HCT116 (cell line): ENCODE measurements at regions not wholly inside any gene's neighbourhood (a gene's known extent, or its start where the extent isn't known, plus 50 kb on each side); places are given as distances from the start of the nearest gene placed in this dataset.

Source experiments
- ATAC-seq: fragments of 200-7000 bp; cut with Tn5 transposase; 2 replicates; pipeline ENCODE4 v1.9.1; 2020; ENCODE audit warnings: mild to moderate bottlenecking, moderate library complexity
- BruUV-seq: library from RNA; stranded (reverse); fragments of 400-500 nt; replicated peaks from 2 replicates; lab custom pipeline; 2021; lab: Mats Ljungman, UMichigan
- CTCF ChIA-PET: fragments of 300-600 bp; sonication (Branson Sonifier 250); formaldehyde crosslinking; loops from one replicate; lab custom pipeline; 2021; ENCODE audit warnings: antibody characterized with exemption; lab: Charles Lee
- POLR2A ChIA-PET: fragments of 300-600, 350-600 bp; sonication (Branson Sonifier 250); formaldehyde crosslinking; loops from one replicate; lab custom pipeline; 2021; ENCODE audit warnings: antibody characterized with exemption; lab: Charles Lee
- RAD21 ChIA-PET, 2 experiments: fragments of 300-600 bp; sonication (Branson Sonifier 250); formaldehyde crosslinking; loops; one replicate each; lab custom pipeline; 2023; ENCODE audit warnings: low total read pairs in 2 of 2; ENCODE audit not compliant: uncharacterized antibody in 2 of 2, unreplicated experiment in 2 of 2, low non-redundant PET in 1 of 2; lab: Charles Lee
- DNase-seq: peaks from one replicate; pipeline ENCODE4 v3.0.0-alpha.2; 2010; ENCODE audit warnings: low read depth, low spot score
- H2AFZ ChIP-seq: fragments of 200-600 bp; shearing (Covaris generic), sonication (generic); 2 replicates; pipeline ENCODE4 v1.6.1; 2017; ENCODE audit warnings: low read depth, mixed run types, mixed read lengths, antibody characterized with exemption, low read length; ENCODE audit not compliant: poor library complexity, severe bottlenecking
- H3K27ac ChIP-seq: 2 replicates; pipeline ENCODE4 v1.5.1; 2012; ENCODE audit warnings: low read depth, low read length
- H3K27me3 ChIP-seq: fragments of 200-600 bp; sonication (generic); 2 replicates; pipeline ENCODE4 v1.6.1; 2016; ENCODE audit warnings: mixed run types, low read length, mixed read lengths; ENCODE audit not compliant: insufficient read depth
- H3K36me3 ChIP-seq, 2 experiments: fragments of 200-500 bp in 1 of 2; fragments of 200-600 bp in 1 of 2; sonication (Bioruptor generic) in 1 of 2; sonication (generic) in 1 of 2; 2 replicates each; pipeline versions ENCODE4 v1.5.1 to v1.6.1; 2014 to 2016; ENCODE audit warnings: low read length in 2 of 2, inconsistent platforms in 1 of 2, mixed read lengths in 1 of 2, mixed run types in 1 of 2; ENCODE audit not compliant: insufficient read depth in 2 of 2, control insufficient read depth in 1 of 2
- H3K4me1 ChIP-seq, 2 experiments: fragments of 200-600 bp in 1 of 2; sonication (generic) in 1 of 2; 2 replicates each; pipeline versions ENCODE4 v1.5.1 to v1.6.1; 2012 to 2017; ENCODE audit warnings: low read length in 2 of 2, inconsistent platforms in 1 of 2, mild to moderate bottlenecking in 1 of 2, mixed read lengths in 1 of 2, mixed run types in 1 of 2, moderate library complexity in 1 of 2; ENCODE audit not compliant: insufficient read depth in 2 of 2, control insufficient read depth in 1 of 2
- H3K4me2 ChIP-seq: fragments of 200-600 bp; sonication (generic); 2 replicates; pipeline ENCODE4 v1.6.1; 2017; ENCODE audit warnings: mixed run types, low read length, mixed read lengths
- H3K4me3 ChIP-seq, 2 experiments: fragments of 200-600 bp in 1 of 2; sonication (generic) in 1 of 2; replicated peaks in 1 of 2; 2 replicates each; pipeline ENCODE4 v1.5.1; 2011 to 2016; ENCODE audit warnings: low read length in 2 of 2, control low read depth in 1 of 2, low read depth in 1 of 2, mild to moderate bottlenecking in 1 of 2, mixed read lengths in 1 of 2, mixed run types in 1 of 2
- H3K79me2 ChIP-seq: fragments of 200-600 bp; sonication (generic); 2 replicates; pipeline ENCODE4 v1.6.1; 2017; ENCODE audit warnings: mild to moderate bottlenecking, mixed run types, low read length, moderate library complexity, mixed read lengths; ENCODE audit not compliant: insufficient read depth
- H3K9ac ChIP-seq: fragments of 200-600 bp; sonication (generic); 2 replicates; pipeline ENCODE4 v1.6.1; 2016; ENCODE audit warnings: low read length, mixed read lengths
- H3K9me2 ChIP-seq: fragments of 200-600 bp; sonication (generic), shearing (Covaris generic); 2 replicates; pipeline ENCODE4 v1.6.1; 2017; ENCODE audit warnings: mixed run types, mild to moderate bottlenecking, moderate library complexity; ENCODE audit not compliant: insufficient read depth
- H3K9me3 ChIP-seq, 2 experiments: fragments of 200-500 bp in 1 of 2; fragments of 200-600 bp in 1 of 2; sonication (Bioruptor generic) in 1 of 2; sonication (generic) in 1 of 2; 2 replicates each; pipeline ENCODE4 v1.6.1; 2014 to 2017; ENCODE audit warnings: low read length in 2 of 2, mixed read lengths in 2 of 2, inconsistent platforms in 1 of 2, low read depth in 1 of 2, mild to moderate bottlenecking in 1 of 2, mixed run types in 1 of 2, moderate library complexity in 1 of 2; ENCODE audit not compliant: control insufficient read depth in 1 of 2, insufficient read depth in 1 of 2
- H4K20me1 ChIP-seq: fragments of 200-600 bp; sonication (generic), shearing (Covaris generic); 2 replicates; pipeline ENCODE4 v1.6.1; 2017; ENCODE audit warnings: mixed run types, mild to moderate bottlenecking, moderate library complexity; ENCODE audit not compliant: insufficient read depth
- ATF3 ChIP-seq: IDR thresholded peaks from 2 replicates; pipeline ENCODE4 v1.6.1; 2012
- CBX3 ChIP-seq: IDR thresholded peaks from 2 replicates; pipeline ENCODE4 v1.6.1; 2012; ENCODE audit warnings: low read depth
- CEBPB ChIP-seq: IDR thresholded peaks from 2 replicates; pipeline ENCODE4 v1.6.1; 2012; ENCODE audit warnings: low read depth
- CTCF ChIP-seq, 3 experiments: fragments of 200-600 bp in 1 of 3; sonication (generic) in 1 of 3; IDR thresholded peaks in 2 of 3; conservative IDR thresholded peaks in 1 of 3; 2 replicates each; pipeline ENCODE4 v1.5.1; 2012 to 2017; ENCODE audit warnings: low read depth in 2 of 3, low read length in 2 of 3, antibody characterized with exemption in 1 of 3, borderline replicate concordance in 1 of 3, control low read depth in 1 of 3, mild to moderate bottlenecking in 1 of 3, mixed read lengths in 1 of 3, mixed run types in 1 of 3, moderate library complexity in 1 of 3; ENCODE audit not compliant: insufficient read depth in 1 of 3
- EGR1 ChIP-seq: IDR thresholded peaks from 2 replicates; pipeline ENCODE4 v1.6.1; 2012; ENCODE audit warnings: low read depth
- ELF1 ChIP-seq: IDR thresholded peaks from 2 replicates; pipeline ENCODE4 v1.6.1; 2012; ENCODE audit warnings: low read depth, borderline replicate concordance
- EZH2 ChIP-seq: fragments of 200-600 bp; sonication (generic); IDR thresholded peaks from 2 replicates; pipeline ENCODE4 v1.6.1; 2017; ENCODE audit warnings: antibody characterized with exemption, mixed run types
- FOSL1 ChIP-seq: IDR thresholded peaks from 2 replicates; pipeline ENCODE4 v1.6.1; 2012; ENCODE audit warnings: low read depth
- JUND ChIP-seq: IDR thresholded peaks from 2 replicates; pipeline ENCODE4 v1.6.1; 2012
- MAX ChIP-seq: IDR thresholded peaks from 2 replicates; pipeline ENCODE4 v1.6.1; 2012
- POLR2A ChIP-seq: IDR thresholded peaks from 2 replicates; pipeline ENCODE4 v1.7.0; 2011; ENCODE audit warnings: borderline replicate concordance; ENCODE audit not compliant: insufficient read depth, insufficient read length; ENCODE audit errors: extremely low read depth
- POLR2AphosphoS5 ChIP-seq: IDR thresholded peaks from 2 replicates; pipeline ENCODE4 v1.6.1; 2011; ENCODE audit warnings: mild to moderate bottlenecking, low read depth, low read length, moderate library complexity
- RAD21 ChIP-seq: IDR thresholded peaks from 2 replicates; pipeline ENCODE4 v1.6.1; 2012; ENCODE audit warnings: low read depth, mild to moderate bottlenecking
- REST ChIP-seq: IDR thresholded peaks from 2 replicates; pipeline ENCODE4 v1.6.1; 2012; ENCODE audit warnings: low read depth
- SIN3A ChIP-seq: IDR thresholded peaks from 2 replicates; pipeline ENCODE4 v1.6.1; 2012; ENCODE audit warnings: low read depth
- TCF7L2 ChIP-seq: IDR thresholded peaks from 2 replicates; pipeline ENCODE4 v1.7.0; 2011; ENCODE audit warnings: borderline replicate concordance, inconsistent platforms; ENCODE audit not compliant: insufficient read depth, insufficient read length; ENCODE audit errors: extremely low read depth
- ZBTB33 ChIP-seq: IDR thresholded peaks from 2 replicates; pipeline ENCODE4 v1.6.1; 2011; ENCODE audit warnings: mild to moderate bottlenecking, low read length, moderate library complexity; ENCODE audit not compliant: insufficient replicate concordance; ENCODE audit errors: extremely low read depth
- ZFX ChIP-seq: fragments of 450-650 bp; IDR thresholded peaks from 2 replicates; pipeline ENCODE4 v1.6.1; 2017
- ZNF274 ChIP-seq: fragments of 200-500 bp; sonication (Bioruptor generic); IDR thresholded peaks from 2 replicates; pipeline ENCODE4 v1.6.1; 2014; ENCODE audit warnings: mild to moderate bottlenecking, low read depth, low read length, inconsistent platforms
- intact Hi-C: fragments of 100-400 bp; cut with micrococcal nuclease; formaldehyde crosslinking; loops from 2 replicates; pipeline ENCODE4 v1.10.0; 2022

- Histone ChIP-seq H3K4me2 (no peak overlapping the region), H3K9me3 (no peaks in the 10 kb centered on the region; a peak in 1 of 4 replicates)
These were observed 188.8 kb upstream of the SPRY2 start for GRCh38 chr13:80529734-80530133.

More at GRCh38 chr13:80529734-80530133, 188.8 kb upstream of the SPRY2 start:
- H3K9me2 ChIP-seq, result no peaks in the 10 kb centered on the region
- DNase-seq (no peak), ATAC-seq (no peak)
- H3K27me3 ChIP-seq, result no peaks in the 10 kb centered on the region
- H3K36me3 ChIP-seq, result no peaks in the 10 kb centered on the region
- no peaks in the 10 kb centered on the region for H4K20me1 ChIP-seq
- H2AFZ ChIP-seq, result no peak overlapping the region
- POLR2A ChIA-PET, result no interaction called here
- no TSS peak for BruUV-seq
- CTCF ChIA-PET, result no interaction called here
- no peaks in the 10 kb centered on the region for H3K79me2 ChIP-seq
- H3K9ac ChIP-seq, result no peak overlapping the region
- peaks cover 0 to 6% of the 10 kb centered on the region in 2 experiments; a peak in 2 of 4 replicates for H3K4me1 ChIP-seq
- TF ChIP-seq CTCF (IDR thresholded peaks at IDR 0.05 in 2 of 3, conservative IDR thresholded peaks at IDR 0.05 in 1 of 3; ENCODE audit: borderline replicate concordance in 1 of 3, insufficient read depth in 1 of 3, low read depth in 2 of 3, low read length in 2 of 3) (no peak), POLR2AphosphoS5 (no peak), CBX3 (no peak), MAX (no peak), TCF7L2 (no peak), ATF3 (no peak), JUND (no peak), SIN3A (no peak), ZBTB33 (no peak), POLR2A (no peak), EGR1 (no peak), ELF1 (no peak), ZNF274 (no peak), FOSL1 (no peak), RAD21 (no peak), ZFX (no peak), CEBPB (no peak), REST (no peak), EZH2 (no peak)
- intact Hi-C loops, result no loop called here
- no peak overlapping the region for H3K4me3 ChIP-seq
- H3K27ac ChIP-seq, result no peak overlapping the region
- RAD21 ChIA-PET, result no interaction called here
